Panc1 (cell line): ENCODE measurements at regions not wholly inside any gene's neighbourhood (a gene's known extent, or its start where the extent isn't known, plus 50 kb on each side); places are given as distances from the start of the nearest gene placed in this dataset.

Source experiments
- POLR2AphosphoS5 ChIP-seq: IDR thresholded peaks from 2 replicates; pipeline ENCODE4 v1.6.1; 2012; ENCODE audit warnings: mild to moderate bottlenecking, low read depth, low read length, moderate library complexity
- TF ChIP-seq, protein P1 (sequence below): fragments of 450-650 bp; IDR thresholded peaks from 2 replicates; pipeline ENCODE4 v1.5.1; 2017; ENCODE audit warnings: mild to moderate bottlenecking
- TF ChIP-seq, protein P2 (sequence below), 2 experiments: IDR thresholded peaks; 2 replicates each; pipeline ENCODE4 v1.6.1; 2011 to 2012; ENCODE audit warnings: low read depth in 2 of 2, control low read depth in 1 of 2, low read length in 1 of 2, mild to moderate bottlenecking in 1 of 2, moderate library complexity in 1 of 2; ENCODE audit not compliant: insufficient read depth in 1 of 2

DNA sequence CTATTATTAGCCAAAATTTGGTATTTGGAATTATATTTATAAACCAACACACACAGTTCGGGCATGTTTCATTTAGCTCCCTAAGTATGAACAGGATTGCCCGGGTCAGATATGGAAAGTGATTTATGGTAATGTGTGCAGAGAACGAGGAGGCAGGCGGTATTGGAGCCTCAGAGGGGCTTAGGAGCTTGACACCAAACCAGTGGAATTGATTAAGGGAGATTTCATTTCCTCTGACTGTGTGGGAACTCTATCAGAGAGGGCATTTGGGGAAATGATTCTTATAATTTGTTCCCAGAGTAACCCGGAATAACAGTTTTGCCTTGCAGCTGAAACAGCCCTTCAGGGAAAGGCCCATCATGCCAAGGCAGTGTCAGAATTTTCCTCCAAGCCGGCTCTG, 115.1 kb upstream of the SPTLC3 start:
- TF ChIP-seq, protein P1, sequence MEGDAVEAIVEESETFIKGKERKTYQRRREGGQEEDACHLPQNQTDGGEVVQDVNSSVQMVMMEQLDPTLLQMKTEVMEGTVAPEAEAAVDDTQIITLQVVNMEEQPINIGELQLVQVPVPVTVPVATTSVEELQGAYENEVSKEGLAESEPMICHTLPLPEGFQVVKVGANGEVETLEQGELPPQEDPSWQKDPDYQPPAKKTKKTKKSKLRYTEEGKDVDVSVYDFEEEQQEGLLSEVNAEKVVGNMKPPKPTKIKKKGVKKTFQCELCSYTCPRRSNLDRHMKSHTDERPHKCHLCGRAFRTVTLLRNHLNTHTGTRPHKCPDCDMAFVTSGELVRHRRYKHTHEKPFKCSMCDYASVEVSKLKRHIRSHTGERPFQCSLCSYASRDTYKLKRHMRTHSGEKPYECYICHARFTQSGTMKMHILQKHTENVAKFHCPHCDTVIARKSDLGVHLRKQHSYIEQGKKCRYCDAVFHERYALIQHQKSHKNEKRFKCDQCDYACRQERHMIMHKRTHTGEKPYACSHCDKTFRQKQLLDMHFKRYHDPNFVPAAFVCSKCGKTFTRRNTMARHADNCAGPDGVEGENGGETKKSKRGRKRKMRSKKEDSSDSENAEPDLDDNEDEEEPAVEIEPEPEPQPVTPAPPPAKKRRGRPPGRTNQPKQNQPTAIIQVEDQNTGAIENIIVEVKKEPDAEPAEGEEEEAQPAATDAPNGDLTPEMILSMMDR: no peak
- TF ChIP-seq POLR2AphosphoS5: no peak
- TF ChIP-seq, protein P2, sequence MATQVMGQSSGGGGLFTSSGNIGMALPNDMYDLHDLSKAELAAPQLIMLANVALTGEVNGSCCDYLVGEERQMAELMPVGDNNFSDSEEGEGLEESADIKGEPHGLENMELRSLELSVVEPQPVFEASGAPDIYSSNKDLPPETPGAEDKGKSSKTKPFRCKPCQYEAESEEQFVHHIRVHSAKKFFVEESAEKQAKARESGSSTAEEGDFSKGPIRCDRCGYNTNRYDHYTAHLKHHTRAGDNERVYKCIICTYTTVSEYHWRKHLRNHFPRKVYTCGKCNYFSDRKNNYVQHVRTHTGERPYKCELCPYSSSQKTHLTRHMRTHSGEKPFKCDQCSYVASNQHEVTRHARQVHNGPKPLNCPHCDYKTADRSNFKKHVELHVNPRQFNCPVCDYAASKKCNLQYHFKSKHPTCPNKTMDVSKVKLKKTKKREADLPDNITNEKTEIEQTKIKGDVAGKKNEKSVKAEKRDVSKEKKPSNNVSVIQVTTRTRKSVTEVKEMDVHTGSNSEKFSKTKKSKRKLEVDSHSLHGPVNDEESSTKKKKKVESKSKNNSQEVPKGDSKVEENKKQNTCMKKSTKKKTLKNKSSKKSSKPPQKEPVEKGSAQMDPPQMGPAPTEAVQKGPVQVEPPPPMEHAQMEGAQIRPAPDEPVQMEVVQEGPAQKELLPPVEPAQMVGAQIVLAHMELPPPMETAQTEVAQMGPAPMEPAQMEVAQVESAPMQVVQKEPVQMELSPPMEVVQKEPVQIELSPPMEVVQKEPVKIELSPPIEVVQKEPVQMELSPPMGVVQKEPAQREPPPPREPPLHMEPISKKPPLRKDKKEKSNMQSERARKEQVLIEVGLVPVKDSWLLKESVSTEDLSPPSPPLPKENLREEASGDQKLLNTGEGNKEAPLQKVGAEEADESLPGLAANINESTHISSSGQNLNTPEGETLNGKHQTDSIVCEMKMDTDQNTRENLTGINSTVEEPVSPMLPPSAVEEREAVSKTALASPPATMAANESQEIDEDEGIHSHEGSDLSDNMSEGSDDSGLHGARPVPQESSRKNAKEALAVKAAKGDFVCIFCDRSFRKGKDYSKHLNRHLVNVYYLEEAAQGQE (IDR thresholded peaks at IDR 0.05; ENCODE audit: insufficient read depth in 1 of 2, low read depth in 2 of 2, low read length in 1 of 2): no peak
